ENCODE measurements at regions not wholly inside any gene's neighbourhood (a gene's known extent, or its start where the extent isn't known, plus 50 kb on each side); places are given as distances from the start of the nearest gene placed in this dataset.
"Not testable (repeated sequence)": the region's sequence is repeated elsewhere in the genome, so short reads cannot be mapped to it uniquely, and the experiment has no call there.

- POLR2A ChIA-PET = no interaction called here
- CTCF ChIA-PET = no interaction called here
- Mint-ChIP-seq H3K36me3 (ENCODE audit: low read depth) (no peaks in the 10 kb centered on the region), H3K27me3 (peaks cover 4% of the 10 kb centered on the region), H3K4me3 (no peak overlapping the region), H3K27ac (no peak overlapping the region), H3K9me3 (no peaks in the 10 kb centered on the region), H3K4me1 (no peaks in the 10 kb centered on the region)
- intact Hi-C loops (cut with micrococcal nuclease) = no loop called here
- no peak for DNase-seq
- no peak for ATAC-seq (ENCODE audit: low read depth)
- TF ChIP-seq CTCF (IDR thresholded peaks at IDR 0.05) = no peak
Measured at GRCh38 chr2:237235383-237236095, 149.8 kb downstream of the COPS8 start.

GRCh38 chr2:237236188-237236587 is 150.5 kb downstream of the COPS8 start:
- no peak overlapping the region for H3K4me3 Mint-ChIP-seq
- ATAC-seq (ENCODE audit: low read depth) (no peak), DNase-seq (no peak)
- ChIA-PET POLR2A (no interaction called here), CTCF (no interaction called here)
- H3K9me3 Mint-ChIP-seq = peaks cover 3% of the 10 kb centered on the region
- H3K27me3 Mint-ChIP-seq = peaks cover 4% of the 10 kb centered on the region
- no peaks in the 10 kb centered on the region for H3K36me3 Mint-ChIP-seq (ENCODE audit: low read depth)
- H3K4me1 Mint-ChIP-seq = no peaks in the 10 kb centered on the region
- TF ChIP-seq CTCF (IDR thresholded peaks at IDR 0.05) = no peak
- no peak overlapping the region for H3K27ac Mint-ChIP-seq
- intact Hi-C loops (cut with micrococcal nuclease) = no loop called here

GRCh38 chr2:237238249-237238648 is 152.6 kb downstream of the COPS8 start:
- no peak overlapping the region for H3K4me3 Mint-ChIP-seq
- no peaks in the 10 kb centered on the region for H3K36me3 Mint-ChIP-seq (ENCODE audit: low read depth)
- no peak overlapping the region for H3K27ac Mint-ChIP-seq
- intact Hi-C loops (cut with micrococcal nuclease) = no loop called here
- DNase-seq = no peak
- no peak for TF ChIP-seq CTCF (IDR thresholded peaks at IDR 0.05)
- ATAC-seq (ENCODE audit: low read depth) = no peak
- POLR2A ChIA-PET = no interaction called here
- peaks cover 9% of the 10 kb centered on the region for H3K9me3 Mint-ChIP-seq
- H3K4me1 Mint-ChIP-seq = no peaks in the 10 kb centered on the region
- CTCF ChIA-PET = no interaction called here
- peaks cover 2% of the 10 kb centered on the region for H3K27me3 Mint-ChIP-seq

GRCh38 chr2:237240252-237240651 is 154.6 kb downstream of the COPS8 start:
- POLR2A ChIA-PET = no interaction called here
- TF ChIP-seq CTCF (IDR thresholded peaks at IDR 0.05) = no peak
- no peak overlapping the region for H3K27ac Mint-ChIP-seq
- intact Hi-C loops (cut with micrococcal nuclease) = no loop called here
- H3K36me3 Mint-ChIP-seq (ENCODE audit: low read depth) = no peaks in the 10 kb centered on the region
- H3K4me3 Mint-ChIP-seq = no peak overlapping the region
- ATAC-seq (ENCODE audit: low read depth) = no peak
- no peak for DNase-seq
- CTCF ChIA-PET = no interaction called here
- peaks cover 12% of the 10 kb centered on the region for H3K9me3 Mint-ChIP-seq
- H3K4me1 Mint-ChIP-seq = no peaks in the 10 kb centered on the region
- peaks cover 2% of the 10 kb centered on the region for H3K27me3 Mint-ChIP-seq

- DNase-seq; H3K4me3 Mint-ChIP-seq; H3K27ac Mint-ChIP-seq; H3K27me3 Mint-ChIP-seq; ATAC-seq (ENCODE audit: low read depth); POLR2A ChIA-PET; CTCF ChIA-PET; intact Hi-C loops (cut with micrococcal nuclease); H3K36me3 Mint-ChIP-seq (ENCODE audit: low read depth); H3K4me1 Mint-ChIP-seq: not testable (repeated sequence)
- peaks cover 12% of the 10 kb centered on the region for H3K9me3 Mint-ChIP-seq
Measured at GRCh38 chr2:237240868-237241267, 155.2 kb downstream of the COPS8 start.

GRCh38 chr2:237242091-237242536 is 156.4 kb downstream of the COPS8 start:
- no peaks in the 10 kb centered on the region for H3K4me1 Mint-ChIP-seq
- DNase-seq = no peak

More at GRCh38 chr2:237242091-237242536, 156.4 kb downstream of the COPS8 start:
- peaks cover 12% of the 10 kb centered on the region for H3K9me3 Mint-ChIP-seq
- ATAC-seq (ENCODE audit: low read depth) = no peak
- no peaks in the 10 kb centered on the region for H3K36me3 Mint-ChIP-seq (ENCODE audit: low read depth)
- POLR2A ChIA-PET = no interaction called here
- H3K27ac Mint-ChIP-seq = no peak overlapping the region
- CTCF ChIA-PET = no interaction called here
- H3K27me3 Mint-ChIP-seq = peaks cover 2% of the 10 kb centered on the region
- no peak for TF ChIP-seq CTCF (IDR thresholded peaks at IDR 0.05)
- intact Hi-C loops (cut with micrococcal nuclease) = no loop called here
- H3K4me3 Mint-ChIP-seq = no peak overlapping the region
